Suprapubic skin (tissue), 4 donors: ENCODE measurements at regions not wholly inside any gene's neighbourhood (a gene's known extent, or its start where the extent isn't known, plus 50 kb on each side); places are given as distances from the start of the nearest gene placed in this dataset.

Source experiments
- DNase-seq, 2 donors: peaks; one replicate each; pipeline ENCODE4 v3.0.0-alpha.2; 2019; ENCODE audit warnings: low spot score in 2 of 2
- H3K27ac ChIP-seq: fragments of 200-600 bp; sonication (generic); one replicate; pipeline ENCODE4 v1.5.1; 2019
- H3K27me3 ChIP-seq: fragments of 200-600 bp; sonication (generic); one replicate; pipeline ENCODE4 v1.5.1; 2019
- H3K36me3 ChIP-seq: fragments of 200-600 bp; sonication (generic); one replicate; pipeline ENCODE4 v1.5.1; 2019
- H3K4me1 ChIP-seq: fragments of 200-600 bp; sonication (generic); one replicate; pipeline ENCODE4 v1.5.1; 2019
- H3K4me3 ChIP-seq: fragments of 200-600 bp; sonication (generic); one replicate; pipeline ENCODE4 v1.5.1; 2019; ENCODE audit warnings: mild to moderate bottlenecking
- H3K9me3 ChIP-seq: fragments of 200-600 bp; sonication (generic); one replicate; pipeline ENCODE4 v1.5.1; 2019
- CTCF ChIP-seq, 2 donors: fragments of 200-600 bp in 1 of 2; fragments of 450-650 bp in 1 of 2; sonication (generic) in 1 of 2; IDR thresholded peaks; one replicate each; pipeline ENCODE4 v1.5.1; 2016 to 2019; ENCODE audit warnings: antibody characterized with exemption in 2 of 2, mild to moderate bottlenecking in 1 of 2, moderate library complexity in 1 of 2
- EP300 ChIP-seq: sonication (generic); formaldehyde crosslinking; IDR thresholded peaks from one replicate; pipeline ENCODE4 v1.6.1; 2017; ENCODE audit warnings: antibody characterized with exemption
- POLR2A ChIP-seq, 2 donors: fragments of 450-650 bp; IDR thresholded peaks; one replicate each; pipeline ENCODE4 v1.6.1; 2017; ENCODE audit warnings: antibody characterized with exemption in 2 of 2, mild to moderate bottlenecking in 2 of 2, moderate library complexity in 2 of 2
- POLR2AphosphoS5 ChIP-seq, 3 donors: sonication (generic); formaldehyde crosslinking; IDR thresholded peaks; one replicate each; pipeline ENCODE4 v1.6.1; 2017; ENCODE audit warnings: antibody characterized with exemption in 3 of 3
- WGBS: methylation state at CpG from one replicate; pipeline ENCODE4 v1.1.5; 2018; 5-methylcytosine and 5-hydroxymethylcytosine counted together

GRCh38 chr9:129273941-129274684 is 96.1 kb upstream of the IER5L start:
- peak in 1 of 2 donors; percentile 22 for DNase-seq
- 83% methylated on average over 19 of the region's 19 CpGs for WGBS
- H3K27ac ChIP-seq = no peak overlapping the region
- peaks cover 10% of the 10 kb centered on the region for H3K4me1 ChIP-seq
- H3K4me3 ChIP-seq = no peak overlapping the region
- H3K9me3 ChIP-seq = no peaks in the 10 kb centered on the region
- no peaks in the 10 kb centered on the region for H3K36me3 ChIP-seq
- no peak for TF ChIP-seq POLR2A (IDR thresholded peaks at IDR 0.05)
- TF ChIP-seq POLR2AphosphoS5 (IDR thresholded peaks at IDR 0.05) = no peak
- TF ChIP-seq EP300 = no peak
- TF ChIP-seq CTCF (IDR thresholded peaks at IDR 0.05) = no peak
- no peaks in the 10 kb centered on the region for H3K27me3 ChIP-seq

- TF ChIP-seq POLR2AphosphoS5 (IDR thresholded peaks at IDR 0.05) = no peak
- TF ChIP-seq CTCF (IDR thresholded peaks at IDR 0.05) = no peak
- no peak for TF ChIP-seq POLR2A (IDR thresholded peaks at IDR 0.05)
- WGBS = 97% methylated on average over 14 of the region's 14 CpGs
Observed at GRCh38 chr9:129273136-129273895, 95.3 kb upstream of the IER5L start.

GRCh38 chr9:129272348-129273025 is 94.4 kb upstream of the IER5L start:
- TF ChIP-seq POLR2AphosphoS5 (IDR thresholded peaks at IDR 0.05) (no peak), POLR2A (IDR thresholded peaks at IDR 0.05) (no peak), EP300 (no peak), CTCF (IDR thresholded peaks at IDR 0.05) (no peak)
- Histone ChIP-seq H3K4me3 (no peak overlapping the region), H3K27me3 (no peaks in the 10 kb centered on the region), H3K36me3 (no peaks in the 10 kb centered on the region), H3K9me3 (no peaks in the 10 kb centered on the region), H3K4me1 (no peaks in the 10 kb centered on the region), H3K27ac (no peak overlapping the region)
- 92% methylated on average over 8 of the region's 9 CpGs for WGBS
- peak in 1 of 2 donors; percentile 40 for DNase-seq

More at GRCh38 chr9:129273136-129273895, 95.3 kb upstream of the IER5L start:
- Histone ChIP-seq H3K4me1 (peaks cover 3% of the 10 kb centered on the region), H3K9me3 (no peaks in the 10 kb centered on the region), H3K36me3 (no peaks in the 10 kb centered on the region), H3K4me3 (no peak overlapping the region), H3K27ac (no peak overlapping the region), H3K27me3 (no peaks in the 10 kb centered on the region)
- peak in 1 of 2 donors; percentile 44 for DNase-seq

- no peaks in the 10 kb centered on the region for H3K36me3 ChIP-seq
- no peaks in the 10 kb centered on the region for H3K4me1 ChIP-seq
- H3K27me3 ChIP-seq = no peaks in the 10 kb centered on the region
- WGBS = 44% methylated on average over 11 of the region's 11 CpGs
- no peak overlapping the region for H3K27ac ChIP-seq
- no peaks in the 10 kb centered on the region for H3K9me3 ChIP-seq
- TF ChIP-seq POLR2AphosphoS5 (IDR thresholded peaks at IDR 0.05) = no peak
- no peak for TF ChIP-seq CTCF (IDR thresholded peaks at IDR 0.05)
- no peak for TF ChIP-seq EP300
- TF ChIP-seq POLR2A (IDR thresholded peaks at IDR 0.05) = no peak
- DNase-seq = no peak
- no peak overlapping the region for H3K4me3 ChIP-seq
Observed at GRCh38 chr9:129270903-129271431, 92.9 kb upstream of the IER5L start.
